Left cardiac atrium (tissue), 4 donors: ENCODE measurements at regions not wholly inside any gene's neighbourhood (a gene's known extent, or its start where the extent isn't known, plus 50 kb on each side); places are given as distances from the start of the nearest gene placed in this dataset.

Experiments used
- ATAC-seq, 2 donors: fragments of 200-7000 bp; cut with Tn5 transposase; one replicate each; pipeline ENCODE4 v1.9.1; 2020; ENCODE audit warnings: mild to moderate bottlenecking in 2 of 2, moderate library complexity in 2 of 2
- DNase-seq: peaks from one replicate; pipeline ENCODE4 v3.0.0-alpha.2; 2020
- intact Hi-C, 2 donors: fragments of 100-400 bp; cut with DNase I; formaldehyde crosslinking; loops; one replicate each; pipeline versions ENCODE4 v1.14.1 to v1.15.1; 2022 to 2023
- donor health status: DM: no; HTN: yes; CAD: no.
- donor health status: DM: no; HTN: yes; CAD: no; lungs with severe emphysema.
- donor health status: DM: yes; HTN: yes; CAD: no.
- donor health status: Dilated cardiomyopathy.

GRCh38 chr5:69034898-69035297 is 58.9 kb upstream of the SLC30A5 start:
- intact Hi-C loops, result no loop called here
- DNase-seq (no peak), ATAC-seq (no peak)

GRCh38 chr5:69035665-69036064 is 58.1 kb upstream of the SLC30A5 start:
- intact Hi-C loops, result no loop called here
- no peak for DNase-seq
- no peak for ATAC-seq

DNA sequence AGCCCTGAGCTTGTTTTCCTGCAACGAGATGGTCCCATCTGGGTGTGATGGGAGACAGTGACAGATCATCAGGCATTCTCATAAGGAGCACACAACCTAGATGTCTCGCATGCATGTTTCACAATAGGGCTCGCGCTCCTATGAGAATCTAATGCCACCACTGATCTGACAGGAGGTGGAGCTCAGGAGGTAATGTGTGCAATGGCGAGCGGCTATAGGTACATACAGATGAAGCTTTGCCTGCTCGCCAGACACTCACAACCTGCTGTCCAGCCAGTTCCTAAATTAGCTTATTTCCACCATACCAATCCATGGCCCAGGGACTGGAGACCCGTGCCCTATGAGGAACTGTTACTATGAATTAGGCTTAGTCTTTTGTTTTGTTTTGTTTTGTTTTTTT is 55.3 kb upstream of the SLC30A5 start:
- intact Hi-C loops, result no loop called here
- ATAC-seq, result no peak
- DNase-seq, result no peak

- ATAC-seq, result no peak
- no peak for DNase-seq
- intact Hi-C loops, result no loop called here
Measured at GRCh38 chr5:69039829-69040228, 54.0 kb upstream of the SLC30A5 start.

DNA sequence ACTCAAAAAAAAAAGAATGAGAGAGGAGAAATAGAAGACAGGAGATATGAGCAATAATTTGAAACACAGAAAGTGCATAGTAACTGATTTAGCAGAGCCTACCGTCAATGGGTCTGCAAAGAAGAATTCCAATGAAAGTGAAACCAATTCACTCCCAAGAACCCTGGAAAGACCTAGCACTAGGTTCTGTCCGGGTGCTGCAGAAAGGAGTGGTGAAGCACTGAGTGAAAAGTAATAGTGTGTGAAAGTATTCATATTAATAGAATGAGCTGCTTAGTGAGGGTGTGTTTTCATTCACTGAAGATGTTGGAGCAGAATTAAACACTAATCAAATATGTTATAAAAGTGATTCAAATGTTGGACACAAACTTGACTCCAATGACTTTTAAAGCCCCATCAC is 51.3 kb upstream of the SLC30A5 start:
- intact Hi-C loops, result loop anchor here in 1 of 2 donors (2.0 kb wide), 1 partner anchor 292 kb away; no protein-coding TSS in a partner anchor
- DNase-seq (no peak), ATAC-seq (no peak)

DNA sequence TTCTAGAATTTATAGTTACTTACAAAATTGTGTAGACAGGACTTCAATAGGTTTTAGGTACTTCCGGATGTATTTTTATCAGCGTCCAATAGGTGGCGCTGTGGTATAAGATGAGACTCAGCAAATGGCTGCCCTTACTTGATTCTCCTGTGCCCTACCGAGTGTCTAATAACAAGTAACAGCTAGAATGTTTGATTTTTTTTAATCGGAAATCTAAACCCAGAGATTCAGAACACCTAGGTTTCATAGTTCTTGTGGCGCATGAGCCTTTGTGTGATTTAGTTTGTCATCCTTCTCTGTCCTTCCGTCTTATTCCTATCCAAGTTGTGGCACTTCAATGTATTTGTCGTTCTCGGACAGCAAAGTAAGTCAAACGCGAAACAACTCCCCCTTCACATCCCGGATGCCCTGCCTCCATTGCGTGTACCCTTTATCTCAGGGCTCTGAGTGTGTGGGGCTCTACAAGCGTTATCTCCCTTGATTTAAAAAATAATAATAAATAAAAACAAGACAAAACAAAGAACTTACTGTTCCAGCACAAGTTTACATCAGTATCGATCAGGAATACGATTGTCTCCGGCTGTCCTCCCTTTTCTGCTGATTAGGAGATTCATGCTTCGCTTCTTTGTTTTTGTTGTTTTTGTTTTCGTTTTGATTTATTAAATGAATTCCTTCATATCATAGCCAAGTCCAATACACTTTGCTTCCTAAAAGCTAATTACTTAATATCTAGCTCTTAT is 50.7 kb upstream of the SLC30A5 start:
- DNase-seq (peak; percentile 58), ATAC-seq (peak; percentile 95 to 97)
- intact Hi-C loops, result loop anchor here in 1 of 2 donors (2.0 kb wide), 1 partner anchor 292 kb away; no protein-coding TSS in a partner anchor

- ATAC-seq (no peak), DNase-seq (no peak)
- intact Hi-C loops, result loop anchor here in 1 of 2 donors (2.0 kb wide), 1 partner anchor 291 kb away; no protein-coding TSS in a partner anchor
Measured at GRCh38 chr5:69043655-69043996, 50.2 kb upstream of the SLC30A5 start.
